ENCODE measurements at regions not wholly inside any gene's neighbourhood (a gene's known extent, or its start where the extent isn't known, plus 50 kb on each side); places are given as distances from the start of the nearest gene placed in this dataset.
"Not testable (repeated sequence)": the region's sequence is repeated elsewhere in the genome, so short reads cannot be mapped to it uniquely, and the experiment has no call there.

DNA sequence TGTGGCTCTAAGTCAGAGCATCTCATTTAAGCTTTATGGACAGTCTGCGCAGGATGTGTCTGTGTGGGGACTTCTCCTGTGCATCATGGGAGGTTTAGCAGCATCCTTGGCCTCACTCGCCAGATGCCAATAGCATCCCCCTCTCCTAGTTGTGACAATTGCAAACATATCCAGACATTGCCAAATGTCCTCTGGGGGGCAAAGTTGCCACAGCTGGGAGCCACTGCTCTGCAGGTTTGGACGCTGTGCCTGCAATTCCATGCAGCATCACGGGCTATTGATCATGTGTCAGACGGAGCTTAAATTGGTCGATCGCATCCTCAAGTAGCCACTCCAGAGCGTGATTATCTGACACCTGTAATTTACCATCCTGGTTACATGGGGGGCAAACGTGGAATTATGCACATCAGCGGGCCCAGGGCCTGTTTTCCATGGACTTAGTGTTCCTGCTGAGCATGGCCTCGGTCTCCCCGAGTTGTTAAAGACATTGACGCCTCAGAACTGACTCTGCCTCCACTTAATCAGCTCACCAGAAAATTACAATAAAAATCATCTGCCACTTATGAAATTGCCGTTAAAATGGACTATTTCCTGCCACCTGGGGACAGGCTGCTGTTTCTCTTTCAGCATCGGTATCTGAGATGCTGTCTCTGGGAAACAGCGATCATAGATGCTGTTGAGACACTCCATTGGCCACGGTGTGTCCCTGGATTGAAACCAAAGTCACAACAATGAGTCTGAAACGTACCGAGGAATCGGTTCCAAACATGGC lies 191.9 kb upstream of the SULF2 start:
- intact Hi-C loops (cut with micrococcal nuclease); H3K4me1 Mint-ChIP-seq (ENCODE audit: low read depth); DNase-seq (ENCODE audit: low spot score); H3K36me3 Mint-ChIP-seq (ENCODE audit: low read depth); H3K9me3 Mint-ChIP-seq; H3K4me3 Mint-ChIP-seq (ENCODE audit: low read depth); H3K27me3 Mint-ChIP-seq (ENCODE audit: low read depth); H3K27ac Mint-ChIP-seq: not testable (repeated sequence)

DNA sequence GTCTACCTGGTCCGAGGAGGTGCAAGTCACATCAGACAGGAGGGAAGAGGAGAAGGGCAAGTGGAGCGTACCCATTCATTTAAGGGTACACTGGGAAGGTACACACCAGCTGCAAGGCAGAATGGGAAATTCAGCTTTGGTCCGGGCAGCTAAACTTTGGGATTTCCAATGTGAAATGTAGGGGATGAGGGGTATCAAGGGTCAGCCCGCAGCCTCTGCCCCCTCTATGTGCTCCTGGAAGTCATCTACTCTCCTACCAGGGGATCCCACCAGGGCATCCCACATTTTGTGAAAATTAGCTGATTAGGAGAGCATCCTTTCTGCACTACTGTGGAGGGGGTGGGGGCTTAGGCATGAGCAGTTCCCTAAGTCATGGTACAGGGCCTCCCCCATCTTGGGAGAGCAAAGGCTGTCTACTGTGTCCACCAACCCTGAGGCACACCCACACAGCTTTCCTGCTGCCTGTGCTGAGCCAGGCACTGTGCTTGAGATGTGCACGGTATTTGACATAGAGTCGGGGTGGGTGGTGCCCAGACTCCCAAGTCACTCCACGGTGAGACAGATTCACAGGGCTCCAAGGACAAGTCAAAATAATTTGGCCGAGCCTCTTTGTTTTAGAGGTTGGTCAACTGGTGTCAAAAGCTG lies 189.1 kb upstream of the SULF2 start:
- intact Hi-C loops (cut with micrococcal nuclease) = no loop called here
- Mint-ChIP-seq H3K27ac (no peak overlapping the region), H3K27me3 (ENCODE audit: low read depth) (peaks cover 4% of the 10 kb centered on the region)

DNA sequence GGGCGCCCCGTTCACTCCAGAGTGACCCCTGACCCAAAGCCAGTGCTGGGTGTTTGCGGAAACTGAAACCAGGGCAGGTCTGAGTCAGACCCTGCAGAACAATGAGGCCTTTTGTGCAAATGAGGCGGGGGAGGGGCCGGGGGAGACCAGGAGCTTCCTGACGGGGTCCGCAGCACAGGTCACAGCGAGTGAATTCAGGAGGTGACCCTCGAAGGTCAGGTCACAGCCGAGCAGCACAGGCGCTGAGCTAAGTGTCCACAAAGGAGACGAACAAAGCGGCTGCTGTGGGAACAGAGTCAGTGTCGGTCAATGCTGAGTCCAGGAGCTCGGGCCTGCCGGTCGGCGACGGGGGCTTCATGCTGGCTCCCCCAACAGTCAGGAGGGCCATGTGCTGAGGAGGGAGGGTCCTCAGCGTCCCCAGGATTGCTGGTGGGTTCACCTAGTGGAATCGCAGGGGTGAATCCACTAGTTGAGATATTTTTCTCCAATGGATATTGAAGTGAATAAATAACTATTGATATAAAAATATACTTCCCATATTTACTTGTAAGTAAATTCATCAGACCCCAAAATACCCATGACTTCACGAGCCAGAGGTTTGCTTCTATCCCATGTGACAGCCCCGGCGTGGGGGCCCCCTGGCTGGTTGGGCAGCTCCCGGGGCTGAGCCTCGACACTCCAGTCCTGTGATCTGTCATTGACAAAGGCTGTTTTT lies 188.4 kb upstream of the SULF2 start:
- Mint-ChIP-seq H3K9me3 (no peaks in the 10 kb centered on the region), H3K4me3 (ENCODE audit: low read depth) (no peak overlapping the region), H3K36me3 (ENCODE audit: low read depth) (no peaks in the 10 kb centered on the region), H3K4me1 (ENCODE audit: low read depth) (peaks cover 8% of the 10 kb centered on the region), H3K27me3 (ENCODE audit: low read depth) (peaks cover 4% of the 10 kb centered on the region), H3K27ac (no peak overlapping the region)
- no peak for DNase-seq (ENCODE audit: low spot score)
- intact Hi-C loops (cut with micrococcal nuclease) = no loop called here

More for the DNA sequence above, 189.1 kb upstream of the SULF2 start:
- Mint-ChIP-seq H3K4me3 (ENCODE audit: low read depth) (no peak overlapping the region), H3K9me3 (no peaks in the 10 kb centered on the region), H3K36me3 (ENCODE audit: low read depth) (no peaks in the 10 kb centered on the region), H3K4me1 (ENCODE audit: low read depth) (peaks cover 8% of the 10 kb centered on the region)
- no peak for DNase-seq (ENCODE audit: low spot score)

DNA sequence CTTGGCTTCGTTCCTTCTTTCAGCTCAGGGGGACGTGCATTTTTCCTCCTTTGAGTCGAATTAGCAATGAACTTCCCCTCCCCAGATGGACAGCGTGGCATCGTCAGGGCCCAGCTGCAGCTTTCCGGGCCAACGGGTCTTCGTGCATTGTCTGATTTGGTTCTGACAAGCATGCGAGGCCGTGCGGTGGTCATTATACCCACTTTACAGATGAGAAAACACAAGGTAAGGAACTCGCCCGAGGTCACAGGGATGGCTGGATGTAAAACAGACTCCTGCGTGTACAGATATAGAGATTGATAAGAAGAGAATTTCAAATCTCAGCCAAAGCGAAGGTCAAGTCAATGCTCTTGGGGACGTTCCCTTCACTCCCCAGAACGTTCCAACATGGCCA lies 187.6 kb upstream of the SULF2 start:
- no peaks in the 10 kb centered on the region for H3K9me3 Mint-ChIP-seq
- intact Hi-C loops (cut with micrococcal nuclease) = no loop called here
- H3K27ac Mint-ChIP-seq = no peak overlapping the region
- no peaks in the 10 kb centered on the region for H3K36me3 Mint-ChIP-seq (ENCODE audit: low read depth)
- H3K27me3 Mint-ChIP-seq (ENCODE audit: low read depth) = peaks cover 4% of the 10 kb centered on the region
- no peak for DNase-seq (ENCODE audit: low spot score)
- no peak overlapping the region for H3K4me3 Mint-ChIP-seq (ENCODE audit: low read depth)
- peaks cover 6% of the 10 kb centered on the region for H3K4me1 Mint-ChIP-seq (ENCODE audit: low read depth)

DNA sequence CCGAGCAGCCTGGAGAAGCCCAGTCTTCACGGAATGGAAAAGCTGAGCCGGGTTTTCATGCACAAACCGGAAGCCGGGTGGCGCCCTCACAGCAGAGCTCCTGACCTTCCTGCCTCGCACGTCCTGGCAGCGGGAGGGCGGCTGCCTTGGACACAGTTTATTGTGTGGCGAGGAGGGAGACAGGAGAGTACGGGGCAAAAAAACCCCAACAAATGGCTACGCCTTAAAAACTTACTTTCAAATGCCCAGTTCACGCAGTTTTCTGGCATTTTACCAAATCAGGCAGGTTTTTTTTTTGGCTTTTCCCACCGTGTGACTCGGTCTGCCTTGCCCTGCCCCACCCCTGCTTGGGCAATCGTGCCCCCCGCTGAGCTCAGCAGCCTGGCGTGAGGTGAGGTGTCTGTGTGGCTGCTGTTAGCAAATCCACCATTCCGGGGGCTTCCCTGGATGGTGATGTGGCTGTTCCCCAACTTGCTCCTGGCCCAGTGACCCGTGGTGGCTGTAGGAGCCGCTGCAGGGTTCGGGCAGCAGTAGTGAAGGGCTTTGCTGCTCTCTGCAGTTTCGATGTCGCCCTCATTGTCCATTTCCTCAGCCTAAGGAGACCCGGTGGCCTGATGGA lies 187.1 kb upstream of the SULF2 start:
- H3K36me3 Mint-ChIP-seq (ENCODE audit: low read depth); H3K9me3 Mint-ChIP-seq; DNase-seq (ENCODE audit: low spot score); H3K27me3 Mint-ChIP-seq (ENCODE audit: low read depth); H3K4me1 Mint-ChIP-seq (ENCODE audit: low read depth); intact Hi-C loops (cut with micrococcal nuclease); H3K4me3 Mint-ChIP-seq (ENCODE audit: low read depth); H3K27ac Mint-ChIP-seq: not testable (repeated sequence)

DNA sequence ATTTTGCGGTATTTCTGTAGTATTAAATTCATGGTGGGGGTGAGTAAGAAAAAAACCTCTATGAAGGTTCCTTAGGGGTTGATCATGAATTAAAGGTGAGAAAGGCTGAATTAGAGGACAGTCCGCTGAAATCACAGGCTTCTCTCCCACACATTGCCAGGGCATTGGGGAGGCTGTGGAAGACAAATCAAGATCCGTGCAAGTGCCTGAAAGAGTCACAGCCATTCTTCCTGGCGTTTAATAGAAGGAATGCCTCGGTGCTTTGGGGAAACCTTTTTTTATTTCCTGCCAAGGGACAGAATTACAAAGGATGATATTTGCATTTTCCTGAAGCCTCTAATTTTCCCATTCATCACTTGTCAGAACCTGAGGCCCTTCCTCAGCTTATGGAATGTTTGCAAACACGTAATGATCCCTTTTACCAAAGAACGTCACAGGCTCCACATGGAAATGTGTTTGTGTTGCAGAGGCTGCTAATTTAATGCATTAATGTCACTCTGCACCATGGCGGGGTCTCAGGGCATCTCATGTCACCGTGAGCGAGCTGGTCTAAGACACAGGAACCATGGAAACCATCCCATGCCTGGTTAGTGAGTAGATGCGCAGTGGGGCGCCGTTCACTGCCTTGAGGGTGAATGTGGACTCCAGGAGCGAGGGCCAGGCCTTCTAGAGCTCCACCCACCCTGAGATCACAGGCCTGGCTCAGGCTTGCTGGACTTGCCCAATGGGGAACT lies 185.9 kb upstream of the SULF2 start:
- Mint-ChIP-seq H3K9me3 (no peaks in the 10 kb centered on the region), H3K27ac (no peak overlapping the region), H3K4me1 (ENCODE audit: low read depth) (peaks cover 2% of the 10 kb centered on the region), H3K36me3 (ENCODE audit: low read depth) (no peaks in the 10 kb centered on the region), H3K27me3 (ENCODE audit: low read depth) (peaks cover 2% of the 10 kb centered on the region), H3K4me3 (ENCODE audit: low read depth) (no peak overlapping the region)
- no peak for DNase-seq (ENCODE audit: low spot score)
- intact Hi-C loops (cut with micrococcal nuclease) = no loop called here

DNA sequence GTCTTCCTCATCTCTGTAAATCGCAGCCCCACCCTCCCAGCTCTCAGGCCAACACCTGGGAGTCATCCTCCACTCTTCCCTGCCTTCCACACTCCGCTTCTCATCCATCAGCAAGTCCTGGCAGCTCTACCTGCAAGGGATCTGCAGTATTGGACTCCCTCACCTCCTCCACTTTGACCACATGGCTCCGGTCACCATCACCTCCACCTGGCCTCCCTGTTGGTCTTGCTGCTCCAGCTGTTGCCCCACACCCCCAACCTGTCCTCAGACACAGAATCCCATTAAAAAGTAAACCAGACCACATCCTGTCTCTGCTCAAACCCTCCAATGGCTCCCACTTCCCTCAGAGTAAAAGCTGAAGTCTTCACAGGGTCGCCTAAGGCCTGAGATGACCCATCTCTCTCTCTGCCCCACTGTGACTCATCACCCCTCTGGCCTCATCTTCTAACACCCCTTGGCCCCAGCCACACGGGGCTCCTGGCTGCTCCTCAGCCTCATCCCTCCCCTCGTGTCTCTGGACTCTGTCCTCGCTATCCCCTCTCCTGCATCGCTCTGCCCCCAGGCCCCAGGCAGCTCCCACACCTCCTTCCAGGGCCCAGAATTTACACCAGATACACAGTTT lies 185.1 kb upstream of the SULF2 start:
- peaks cover 2% of the 10 kb centered on the region for H3K27me3 Mint-ChIP-seq (ENCODE audit: low read depth)
- H3K4me3 Mint-ChIP-seq (ENCODE audit: low read depth) = no peak overlapping the region
- peaks cover 2% of the 10 kb centered on the region for H3K4me1 Mint-ChIP-seq (ENCODE audit: low read depth)
- no peaks in the 10 kb centered on the region for H3K36me3 Mint-ChIP-seq (ENCODE audit: low read depth)
- no peaks in the 10 kb centered on the region for H3K9me3 Mint-ChIP-seq
- no peak for DNase-seq (ENCODE audit: low spot score)
- H3K27ac Mint-ChIP-seq = no peak overlapping the region
- intact Hi-C loops (cut with micrococcal nuclease) = no loop called here

DNA sequence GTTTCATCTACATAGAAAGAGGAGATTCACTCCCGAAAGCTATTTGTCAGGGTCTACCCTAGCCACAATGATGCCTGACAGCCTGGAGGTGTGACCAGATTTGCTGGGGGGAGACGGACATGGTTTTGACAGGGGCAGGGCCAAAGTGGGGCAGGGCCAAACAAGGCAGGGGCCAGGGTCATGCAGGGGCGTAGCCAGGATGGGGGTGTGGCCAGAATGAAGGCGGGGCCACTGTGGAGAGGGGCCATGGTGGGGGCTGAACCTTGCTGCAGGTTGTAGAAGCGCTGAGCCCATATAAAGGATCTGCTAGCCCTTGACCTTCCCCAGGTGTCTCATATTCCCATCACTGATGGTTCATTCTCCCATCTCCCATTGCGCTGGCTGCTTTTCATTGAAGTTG lies 184.1 kb upstream of the SULF2 start:
- no peak for DNase-seq (ENCODE audit: low spot score)
- Mint-ChIP-seq H3K27ac (no peak overlapping the region), H3K36me3 (ENCODE audit: low read depth) (no peaks in the 10 kb centered on the region), H3K4me1 (ENCODE audit: low read depth) (peaks cover 2% of the 10 kb centered on the region), H3K4me3 (ENCODE audit: low read depth) (no peak overlapping the region), H3K9me3 (no peaks in the 10 kb centered on the region), H3K27me3 (ENCODE audit: low read depth) (peaks cover 2% of the 10 kb centered on the region)
- intact Hi-C loops (cut with micrococcal nuclease) = no loop called here

DNA sequence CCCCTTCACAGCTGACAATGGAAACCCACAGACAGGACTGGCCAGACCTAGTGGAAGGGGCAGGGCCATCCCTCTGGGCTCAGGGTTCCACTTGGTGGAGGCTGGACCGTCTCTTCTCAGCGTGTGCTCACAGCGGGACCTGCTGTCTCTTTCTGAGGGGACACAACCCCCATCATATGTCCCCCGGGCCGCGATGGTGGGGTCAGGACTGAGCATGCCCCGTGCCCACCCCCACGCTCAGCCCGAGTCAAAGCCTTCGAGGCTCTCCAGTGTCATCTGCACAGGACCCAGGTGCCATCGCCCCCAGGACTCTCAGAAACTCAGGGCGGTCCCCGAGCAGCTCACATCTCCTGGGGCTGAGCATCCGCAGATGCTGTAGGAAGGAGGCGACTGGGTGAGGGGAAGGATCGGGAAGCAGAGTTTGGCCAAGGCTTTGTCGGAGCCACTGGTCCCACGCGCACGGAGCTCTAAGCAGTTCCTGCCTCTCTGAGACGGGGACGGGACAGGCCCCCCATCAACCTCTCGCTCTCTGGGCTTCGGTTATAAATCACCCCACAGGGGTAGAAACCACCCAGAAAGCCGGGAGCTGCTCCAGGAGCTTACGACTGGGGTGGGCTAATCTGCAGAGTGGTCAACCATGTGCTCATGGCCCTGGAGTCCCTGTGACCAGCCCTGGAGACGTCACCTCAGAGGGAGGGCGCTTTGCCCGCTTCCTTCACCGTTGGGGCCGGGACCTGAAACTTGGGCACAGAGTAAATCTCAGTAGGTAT lies 183.4 kb upstream of the SULF2 start:
- Mint-ChIP-seq H3K4me1 (ENCODE audit: low read depth) (peaks cover 2% of the 10 kb centered on the region), H3K27me3 (ENCODE audit: low read depth) (peaks cover 2% of the 10 kb centered on the region), H3K4me3 (ENCODE audit: low read depth) (no peak overlapping the region), H3K27ac (no peak overlapping the region), H3K36me3 (ENCODE audit: low read depth) (no peaks in the 10 kb centered on the region), H3K9me3 (no peaks in the 10 kb centered on the region)
- DNase-seq (ENCODE audit: low spot score) = no peak
- intact Hi-C loops (cut with micrococcal nuclease) = no loop called here

DNA sequence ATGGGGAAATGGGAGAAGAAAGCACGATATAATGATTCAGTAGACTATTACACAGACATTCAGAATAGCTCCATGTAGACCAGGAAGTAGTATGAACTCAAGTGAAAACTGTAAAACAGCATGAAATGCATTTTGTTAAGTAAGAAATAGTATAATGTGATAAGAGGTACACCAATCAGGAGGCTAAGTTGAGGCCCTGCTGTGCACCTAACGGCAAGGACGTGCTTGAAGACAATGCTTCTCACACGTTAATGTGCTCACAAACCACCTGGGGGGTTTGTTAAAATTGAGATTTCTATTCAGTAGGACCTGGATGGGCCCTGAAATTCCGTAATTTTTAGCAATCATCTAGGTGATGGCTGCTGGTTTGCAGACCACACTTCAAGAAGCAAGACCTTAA lies 178.9 kb upstream of the SULF2 start:
- no peaks in the 10 kb centered on the region for H3K9me3 Mint-ChIP-seq
- no peak for DNase-seq (ENCODE audit: low spot score)
- H3K4me3 Mint-ChIP-seq (ENCODE audit: low read depth) = no peak overlapping the region
- H3K4me1 Mint-ChIP-seq (ENCODE audit: low read depth) = no peaks in the 10 kb centered on the region
- H3K27ac Mint-ChIP-seq = no peak overlapping the region
- H3K36me3 Mint-ChIP-seq (ENCODE audit: low read depth) = no peaks in the 10 kb centered on the region
- H3K27me3 Mint-ChIP-seq (ENCODE audit: low read depth) = no peaks in the 10 kb centered on the region
- intact Hi-C loops (cut with micrococcal nuclease) = no loop called here

DNA sequence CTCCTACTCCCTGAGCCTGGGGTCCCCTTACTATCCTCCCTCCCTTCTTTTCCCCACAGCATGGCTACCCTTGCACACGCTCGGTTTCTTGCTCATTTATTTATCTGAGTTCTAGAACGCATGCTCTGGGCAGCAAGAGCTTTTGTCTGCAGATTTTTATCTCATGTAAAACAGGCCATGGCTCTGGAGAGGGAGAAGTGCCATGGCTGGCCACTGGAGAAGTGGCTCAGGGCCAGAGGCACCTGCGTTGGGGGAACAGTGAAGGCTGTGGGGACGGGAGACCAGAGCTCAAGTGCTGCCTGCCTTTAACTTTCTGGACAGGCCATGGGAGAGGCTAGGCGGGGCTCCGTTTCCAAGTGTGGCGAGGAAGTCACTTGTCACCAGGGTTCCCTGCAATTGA lies 177.7 kb upstream of the SULF2 start:
- Mint-ChIP-seq H3K27ac (no peak overlapping the region), H3K36me3 (ENCODE audit: low read depth) (no peaks in the 10 kb centered on the region), H3K27me3 (ENCODE audit: low read depth) (no peaks in the 10 kb centered on the region), H3K9me3 (no peaks in the 10 kb centered on the region), H3K4me1 (ENCODE audit: low read depth) (no peaks in the 10 kb centered on the region), H3K4me3 (ENCODE audit: low read depth) (no peak overlapping the region)
- intact Hi-C loops (cut with micrococcal nuclease) = no loop called here
- DNase-seq (ENCODE audit: low spot score) = no peak
